ENCODE measurements at regions not wholly inside any gene's neighbourhood (a gene's known extent, or its start where the extent isn't known, plus 50 kb on each side); places are given as distances from the start of the nearest gene placed in this dataset.
"Not testable (repeated sequence)": the region's sequence is repeated elsewhere in the genome, so short reads cannot be mapped to it uniquely, and the experiment has no call there.

DNA sequence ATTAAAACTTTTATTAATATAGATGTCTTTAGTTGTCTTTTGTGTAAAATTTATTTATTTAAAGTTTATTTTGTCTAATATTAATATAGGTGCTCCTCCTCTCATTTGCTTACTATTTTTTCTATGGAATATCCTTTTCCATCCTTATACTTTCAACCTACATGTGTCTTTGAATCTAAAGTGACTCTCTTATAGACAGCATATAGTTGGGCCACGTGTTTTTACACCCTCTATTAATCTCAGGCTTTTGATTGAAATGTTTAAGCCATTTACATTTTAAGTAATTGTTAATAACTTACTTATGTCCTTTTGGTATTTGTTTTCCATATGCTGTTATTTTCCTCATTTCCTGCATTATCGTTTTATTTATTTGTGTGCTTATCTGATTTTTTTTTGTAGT, 74.4 kb upstream of the LRFN5 start:
- no peak overlapping the region for H2AFZ ChIP-seq (ENCODE audit: low read depth, low read length, poor library complexity, severe bottlenecking)
- no peak overlapping the region for H3K9ac ChIP-seq (ENCODE audit: low read length)
- CTCF ChIA-PET, result no interaction called here
- H3K27me3 ChIP-seq (ENCODE audit: insufficient read depth, low read length), result no peaks in the 10 kb centered on the region
- no peaks in the 10 kb centered on the region for H3K9me2 ChIP-seq (ENCODE audit: insufficient read depth)
- RAD21 ChIA-PET (ENCODE audit: low non-redundant PET in 1 of 2, low total read pairs in 2 of 2, uncharacterized antibody in 2 of 2, unreplicated experiment in 2 of 2), result no interaction called here
- BruUV-seq (replicated peaks), result no TSS peak
- no peaks in the 10 kb centered on the region; a peak in 1 of 4 replicates for H3K36me3 ChIP-seq (ENCODE audit: control insufficient read depth in 1 of 2, insufficient read depth in 2 of 2, low read length in 2 of 2)
- DNase-seq (ENCODE audit: low read depth, low spot score) (no peak), ATAC-seq (no peak)
- no peaks in the 10 kb centered on the region for H3K79me2 ChIP-seq (ENCODE audit: insufficient read depth, low read length)
- TF ChIP-seq EGR1 (IDR thresholded peaks at IDR 0.05; ENCODE audit: low read depth) (no peak), POLR2A (IDR thresholded peaks at IDR 0.05; ENCODE audit: borderline replicate concordance, extremely low read depth, insufficient read depth, insufficient read length) (no peak)
- no peaks in the 10 kb centered on the region for H4K20me1 ChIP-seq (ENCODE audit: insufficient read depth)
- no peak overlapping the region for H3K4me3 ChIP-seq (replicated peaks in 1 of 2; ENCODE audit: low read depth in 1 of 2, low read length in 2 of 2)
- no peak overlapping the region for H3K4me2 ChIP-seq (ENCODE audit: low read length)
- intact Hi-C loops (cut with micrococcal nuclease), result no loop called here
- no peak overlapping the region for H3K27ac ChIP-seq (ENCODE audit: low read depth, low read length)
- H3K9me3 ChIP-seq (ENCODE audit: control insufficient read depth in 1 of 2, insufficient read depth in 1 of 2, low read depth in 1 of 2, low read length in 2 of 2), result peaks cover 0 to 5% of the 10 kb centered on the region in 2 experiments; a peak in 1 of 4 replicates
- POLR2A ChIA-PET, result no interaction called here
- no peaks in the 10 kb centered on the region for H3K4me1 ChIP-seq (ENCODE audit: control insufficient read depth in 1 of 2, insufficient read depth in 2 of 2, low read length in 2 of 2)

DNA sequence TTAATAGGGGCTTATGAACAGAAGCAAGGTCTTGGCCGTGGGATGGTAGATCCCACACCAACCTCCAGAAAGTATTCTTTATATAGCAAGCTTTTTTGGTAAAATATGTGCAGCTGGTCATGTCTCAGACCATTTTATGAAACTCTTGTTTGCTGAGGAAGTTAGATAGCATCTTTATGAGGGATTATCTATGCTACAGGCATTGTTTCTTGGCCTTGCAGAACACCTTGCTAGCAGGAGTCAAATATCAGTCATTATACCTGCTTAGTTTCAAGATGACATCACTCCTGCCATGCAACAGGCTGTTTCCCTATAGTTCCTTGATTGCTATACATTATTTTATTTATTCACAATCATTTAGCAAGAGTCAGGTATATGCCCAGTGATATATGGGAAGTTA, 84.8 kb upstream of the LRFN5 start:
- POLR2A ChIA-PET, result no interaction called here
- Histone ChIP-seq H3K4me2 (ENCODE audit: low read length) (no peak overlapping the region), H4K20me1 (ENCODE audit: insufficient read depth) (no peaks in the 10 kb centered on the region), H3K9ac (ENCODE audit: low read length) (no peak overlapping the region), H3K4me3 (replicated peaks in 1 of 2; ENCODE audit: low read depth in 1 of 2, low read length in 2 of 2) (no peak overlapping the region), H3K79me2 (ENCODE audit: insufficient read depth, low read length) (no peaks in the 10 kb centered on the region), H3K36me3 (ENCODE audit: control insufficient read depth in 1 of 2, insufficient read depth in 2 of 2, low read length in 2 of 2) (no peaks in the 10 kb centered on the region), H3K9me2 (ENCODE audit: insufficient read depth) (no peaks in the 10 kb centered on the region), H3K9me3 (ENCODE audit: control insufficient read depth in 1 of 2, insufficient read depth in 1 of 2, low read depth in 1 of 2, low read length in 2 of 2) (no peaks in the 10 kb centered on the region), H3K27me3 (ENCODE audit: insufficient read depth, low read length) (no peaks in the 10 kb centered on the region), H3K27ac (ENCODE audit: low read depth, low read length) (no peak overlapping the region), H3K4me1 (ENCODE audit: control insufficient read depth in 1 of 2, insufficient read depth in 2 of 2, low read length in 2 of 2) (peaks cover 0 to 3% of the 10 kb centered on the region in 2 experiments; a peak in 1 of 4 replicates), H2AFZ (ENCODE audit: low read depth, low read length, poor library complexity, severe bottlenecking) (no peak overlapping the region)
- intact Hi-C loops (cut with micrococcal nuclease), result no loop called here
- CTCF ChIA-PET, result no interaction called here
- DNase-seq (ENCODE audit: low read depth, low spot score) (no peak), ATAC-seq (no peak)
- BruUV-seq (replicated peaks), result no TSS peak
- no peak for TF ChIP-seq ZNF274 (IDR thresholded peaks at IDR 0.05; ENCODE audit: low read depth, low read length)
- no peak for TF ChIP-seq POLR2AphosphoS5 (IDR thresholded peaks at IDR 0.05; ENCODE audit: low read depth, low read length)
- TF ChIP-seq, protein P1, sequence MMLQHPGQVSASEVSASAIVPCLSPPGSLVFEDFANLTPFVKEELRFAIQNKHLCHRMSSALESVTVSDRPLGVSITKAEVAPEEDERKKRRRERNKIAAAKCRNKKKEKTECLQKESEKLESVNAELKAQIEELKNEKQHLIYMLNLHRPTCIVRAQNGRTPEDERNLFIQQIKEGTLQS (IDR thresholded peaks at IDR 0.05), result no peak
- TF ChIP-seq, protein P2, sequence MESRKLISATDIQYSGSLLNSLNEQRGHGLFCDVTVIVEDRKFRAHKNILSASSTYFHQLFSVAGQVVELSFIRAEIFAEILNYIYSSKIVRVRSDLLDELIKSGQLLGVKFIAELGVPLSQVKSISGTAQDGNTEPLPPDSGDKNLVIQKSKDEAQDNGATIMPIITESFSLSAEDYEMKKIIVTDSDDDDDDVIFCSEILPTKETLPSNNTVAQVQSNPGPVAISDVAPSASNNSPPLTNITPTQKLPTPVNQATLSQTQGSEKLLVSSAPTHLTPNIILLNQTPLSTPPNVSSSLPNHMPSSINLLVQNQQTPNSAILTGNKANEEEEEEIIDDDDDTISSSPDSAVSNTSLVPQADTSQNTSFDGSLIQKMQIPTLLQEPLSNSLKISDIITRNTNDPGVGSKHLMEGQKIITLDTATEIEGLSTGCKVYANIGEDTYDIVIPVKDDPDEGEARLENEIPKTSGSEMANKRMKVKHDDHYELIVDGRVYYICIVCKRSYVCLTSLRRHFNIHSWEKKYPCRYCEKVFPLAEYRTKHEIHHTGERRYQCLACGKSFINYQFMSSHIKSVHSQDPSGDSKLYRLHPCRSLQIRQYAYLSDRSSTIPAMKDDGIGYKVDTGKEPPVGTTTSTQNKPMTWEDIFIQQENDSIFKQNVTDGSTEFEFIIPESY (IDR thresholded peaks at IDR 0.05; ENCODE audit: extremely low read depth, insufficient replicate concordance, low read length), result no peak
- no peak for TF ChIP-seq POLR2A (IDR thresholded peaks at IDR 0.05; ENCODE audit: borderline replicate concordance, extremely low read depth, insufficient read depth, insufficient read length)
- no peak for TF ChIP-seq RAD21 (IDR thresholded peaks at IDR 0.05; ENCODE audit: low read depth)
- RAD21 ChIA-PET (ENCODE audit: low non-redundant PET in 1 of 2, low total read pairs in 2 of 2, uncharacterized antibody in 2 of 2, unreplicated experiment in 2 of 2), result no interaction called here

DNA sequence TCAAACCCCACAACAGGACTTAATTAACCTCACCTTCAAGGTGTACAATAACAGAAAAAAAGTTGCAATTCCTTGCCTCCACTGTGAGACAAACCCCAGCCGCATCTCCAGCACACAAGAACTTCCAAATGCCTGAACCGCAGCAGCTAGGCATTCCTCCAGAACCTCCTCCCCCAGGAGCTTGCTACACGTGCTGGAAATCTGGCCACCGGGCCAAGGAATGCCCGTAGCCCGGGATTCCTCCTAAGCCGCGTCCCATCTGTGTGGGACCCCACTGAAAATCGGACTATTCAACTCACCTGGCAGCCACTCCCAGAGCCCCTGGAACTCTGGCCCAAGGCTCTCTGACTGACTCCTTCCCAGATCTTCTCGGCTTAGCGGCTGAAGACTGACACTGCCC, 88.6 kb upstream of the LRFN5 start:
- BruUV-seq (replicated peaks); RAD21 ChIA-PET (ENCODE audit: low non-redundant PET in 1 of 2, low total read pairs in 2 of 2, uncharacterized antibody in 2 of 2, unreplicated experiment in 2 of 2); ATAC-seq: not testable (repeated sequence)

More for the DNA sequence above, 88.6 kb upstream of the LRFN5 start:
- DNase-seq (ENCODE audit: low read depth, low spot score); H3K27me3 ChIP-seq (ENCODE audit: insufficient read depth, low read length); H3K4me3 ChIP-seq (replicated peaks in 1 of 2; ENCODE audit: low read depth in 1 of 2, low read length in 2 of 2); intact Hi-C loops (cut with micrococcal nuclease); H2AFZ ChIP-seq (ENCODE audit: low read depth, low read length, poor library complexity, severe bottlenecking); H3K36me3 ChIP-seq (ENCODE audit: control insufficient read depth in 1 of 2, insufficient read depth in 2 of 2, low read length in 2 of 2); H4K20me1 ChIP-seq (ENCODE audit: insufficient read depth); CTCF ChIA-PET; H3K9me3 ChIP-seq (ENCODE audit: control insufficient read depth in 1 of 2, insufficient read depth in 1 of 2, low read depth in 1 of 2, low read length in 2 of 2); H3K9ac ChIP-seq (ENCODE audit: low read length); POLR2A ChIA-PET; H3K9me2 ChIP-seq (ENCODE audit: insufficient read depth); H3K27ac ChIP-seq (ENCODE audit: low read depth, low read length); H3K4me2 ChIP-seq (ENCODE audit: low read length); H3K79me2 ChIP-seq (ENCODE audit: insufficient read depth, low read length); H3K4me1 ChIP-seq (ENCODE audit: control insufficient read depth in 1 of 2, insufficient read depth in 2 of 2, low read length in 2 of 2): not testable (repeated sequence)
